Pancreas (tissue), 10 donors: ENCODE measurements at regions not wholly inside any gene's neighbourhood (a gene's known extent, or its start where the extent isn't known, plus 50 kb on each side); places are given as distances from the start of the nearest gene placed in this dataset.

Experiments
- ATAC-seq, 4 donors: fragments of 200-7000 bp; cut with Tn5 transposase; one replicate each; pipeline versions ENCODE4 v1.8.0 to v1.9.1; 2020; ENCODE audit warnings: mild to moderate bottlenecking in 4 of 4, moderate library complexity in 4 of 4
- DNase-seq, 6 donors: peaks; one replicate each; pipeline ENCODE4 v3.0.0-alpha.2; 2020
- FAIRE-seq: peaks from 2 replicates; lab custom pipeline; 2012; peaks lifted over from hg19 to GRCh38; lab: Jason Lieb, UNC
- H3K27ac ChIP-seq, 4 donors: fragments of 200-600 bp; sonication (generic); 1 replicate in 3 of 4; 2 replicates in 1 of 4; pipeline versions ENCODE4 v1.5.0 to v1.8.0; 2020
- H3K27me3 ChIP-seq, 4 donors: fragments of 200-600 bp; one replicate each; pipeline ENCODE4 v1.8.0; 2021
- H3K36me3 ChIP-seq, 3 donors: fragments of 200-600 bp; sonication (generic) in 1 of 3; one replicate each; pipeline versions ENCODE4 v1.5.0 to v1.8.0; 2020 to 2021
- H3K4me1 ChIP-seq, 3 donors: fragments of 200-600 bp; one replicate each; pipeline ENCODE4 v1.8.0; 2021
- H3K4me3 ChIP-seq, 4 donors: fragments of 200-600 bp; sonication (generic) in 2 of 4; one replicate each; pipeline versions ENCODE4 v1.5.0 to v1.8.0; 2020 to 2021
- H3K9me3 ChIP-seq, 4 donors: fragments of 200-600 bp; one replicate each; pipeline ENCODE4 v1.8.0; 2021
- CTCF ChIP-seq, 4 donors: fragments of 200-600 bp; sonication (generic) in 3 of 4; IDR thresholded peaks; one replicate each; pipeline versions ENCODE4 v1.5.0 to v1.8.0; 2021; ENCODE audit warnings: antibody characterized with exemption in 4 of 4
- WGBS, 2 donors: extraction: QIAGEN DNeasy Blood & Tissue Kit; methylation state at CpG; one replicate each; pipeline ENCODE4 v1.1.7; 2013; 5-methylcytosine and 5-hydroxymethylcytosine counted together
- intact Hi-C, 3 donors: fragments of 100-400 bp; cut with DNase I; formaldehyde crosslinking; loops; one replicate each; pipeline versions ENCODE4 v1.11.1 to v1.14.2; 2022
- donor health status: healthy with polysubstance abuse.
- donor health status: DM: no; HTN: no; CAD: no; lungs with moderate emphysema.
- donor health status: DM: no; HTN: no; CAD: no.
- donor health status: control.
- donor health status: control.
- donor health status: Bipolar disorder and iron deficiency.
- donor health status: DM: yes; HTN: yes; CAD: no.
- donor health status: DM: no; HTN: no; CAD: no.
- donor health status: DM: no; HTN: no; CAD: no.
- donor health status: DM: yes; HTN: yes; CAD: no.

- no peak overlapping the region for H3K4me3 ChIP-seq
- H3K4me1 ChIP-seq: no peaks in the 10 kb centered on the region
- WGBS, 2 donors: 66 to 73% methylated on average over 1 of the region's 1 CpG
- ATAC-seq (no peak), FAIRE-seq (no peak), DNase-seq (no peak)
- H3K36me3 ChIP-seq: no peaks in the 10 kb centered on the region
- no peak overlapping the region for H3K27ac ChIP-seq
- intact Hi-C loops: no loop called here
- TF ChIP-seq CTCF (IDR thresholded peaks at IDR 0.05): no peak
- H3K27me3 ChIP-seq: no peaks in the 10 kb centered on the region
- no peaks in the 10 kb centered on the region for H3K9me3 ChIP-seq
Measured at GRCh38 chr3:34793057-34793456, 846.3 kb upstream of the ARPP21 start.

- TF ChIP-seq CTCF (IDR thresholded peaks at IDR 0.05): no peak
- ATAC-seq (no peak), FAIRE-seq (no peak), DNase-seq (no peak)
- WGBS, 2 donors: 90 to 92% methylated on average over 1 of the region's 1 CpG
- Histone ChIP-seq H3K27me3 (no peaks in the 10 kb centered on the region), H3K4me1 (no peaks in the 10 kb centered on the region), H3K4me3 (no peak overlapping the region), H3K27ac (no peak overlapping the region), H3K9me3 (no peaks in the 10 kb centered on the region), H3K36me3 (no peaks in the 10 kb centered on the region)
- intact Hi-C loops: no loop called here
Measured at GRCh38 chr3:34807611-34808010, 831.7 kb upstream of the ARPP21 start.

GRCh38 chr3:34808287-34808686 is 831.0 kb upstream of the ARPP21 start:
- WGBS, 2 donors: 91 to 100% methylated on average over 1 of the region's 1 CpG
- H3K27ac ChIP-seq: no peak overlapping the region
- TF ChIP-seq CTCF (IDR thresholded peaks at IDR 0.05): no peak
- H3K27me3 ChIP-seq: no peaks in the 10 kb centered on the region
- H3K9me3 ChIP-seq: no peaks in the 10 kb centered on the region
- H3K36me3 ChIP-seq: no peaks in the 10 kb centered on the region
- ATAC-seq (no peak), DNase-seq (no peak), FAIRE-seq (no peak)
- no peaks in the 10 kb centered on the region for H3K4me1 ChIP-seq
- intact Hi-C loops: no loop called here
- H3K4me3 ChIP-seq: no peak overlapping the region

- no peak overlapping the region for H3K4me3 ChIP-seq
- intact Hi-C loops: no loop called here
- H3K27ac ChIP-seq: no peak overlapping the region
- H3K9me3 ChIP-seq: no peaks in the 10 kb centered on the region
- no peaks in the 10 kb centered on the region for H3K27me3 ChIP-seq
- WGBS, 2 donors: 61 to 64% methylated on average over 2 of the region's 2 CpGs
- DNase-seq: no peak
- no peaks in the 10 kb centered on the region for H3K36me3 ChIP-seq
- no peak for TF ChIP-seq CTCF (IDR thresholded peaks at IDR 0.05)
- no peak for FAIRE-seq
- no peaks in the 10 kb centered on the region for H3K4me1 ChIP-seq
- no peak for ATAC-seq
Measured at GRCh38 chr3:34828847-34829246, 810.5 kb upstream of the ARPP21 start.

GRCh38 chr3:34832865-34833508 is 806.3 kb upstream of the ARPP21 start:
- TF ChIP-seq CTCF (IDR thresholded peaks at IDR 0.05): no peak
- no peak overlapping the region for H3K27ac ChIP-seq
- no peaks in the 10 kb centered on the region for H3K27me3 ChIP-seq
- no peak for ATAC-seq
- no peaks in the 10 kb centered on the region for H3K9me3 ChIP-seq
- no peak for DNase-seq
- intact Hi-C loops: no loop called here
- WGBS, 2 donors: 84 to 89% methylated on average over 1 of the region's 1 CpG
- no peaks in the 10 kb centered on the region for H3K36me3 ChIP-seq
- FAIRE-seq: no peak
- no peaks in the 10 kb centered on the region for H3K4me1 ChIP-seq
- H3K4me3 ChIP-seq: no peak overlapping the region
